ENCODE measurements at regions not wholly inside any gene's neighbourhood (a gene's known extent, or its start where the extent isn't known, plus 50 kb on each side); places are given as distances from the start of the nearest gene placed in this dataset.

DNA sequence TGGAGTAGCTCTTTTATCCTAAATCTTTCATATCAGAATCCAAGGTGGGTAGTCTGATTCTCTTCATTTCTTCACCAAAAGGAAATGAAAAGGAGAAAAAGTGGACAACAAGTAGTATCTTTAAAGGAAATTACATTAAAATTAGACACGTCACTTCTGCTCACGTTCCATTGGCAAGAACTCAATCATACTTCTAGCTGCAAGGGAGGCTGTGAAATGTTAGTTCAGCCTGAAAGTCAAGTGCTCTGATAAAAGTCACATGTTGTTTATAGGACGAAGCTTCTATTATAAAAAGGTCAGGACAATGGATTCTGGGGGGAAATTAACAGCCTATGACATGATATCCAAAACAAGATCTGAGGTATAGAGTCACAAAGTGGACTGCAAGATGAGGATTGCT, 164.6 kb upstream of the MCTP2 start:
- no peak overlapping the region for H2BK12ac ChIP-seq (ENCODE audit: low read depth, low read length)
- H2BK15ac ChIP-seq (ENCODE audit: low read length), result no peak overlapping the region
- H3K56ac ChIP-seq (replicated peaks; ENCODE audit: insufficient read length, low read depth, low read length), result no peak overlapping the region
- no peak overlapping the region for H3K9ac ChIP-seq (replicated peaks in 1 of 4; ENCODE audit: extremely low read depth in 1 of 4, low read depth in 3 of 4, low read length in 3 of 4)
- ChIA-PET POLR2A (ENCODE audit: partially characterized antibody) (no interaction called here), CTCF (ENCODE audit: partially characterized antibody) (interaction anchor here (0.6 to 1.4 kb wide), 4 partner anchors 35 to 430 kb away, joined by 3 to 4 read pairs (median 4); no protein-coding TSS in a partner anchor)
- no peak overlapping the region for H2BK5ac ChIP-seq (ENCODE audit: low read depth, low read length)
- 93% methylated on average over 3 of the region's 3 CpGs; no CpG with 5 or more reads in 1 of the 2 experiments for WGBS, 2 experiments (ENCODE audit: extremely low coverage in 1 of 2, insufficient coverage in 1 of 2, insufficient read length in 1 of 2, insufficient replicate concordance in 2 of 2, low coverage in 1 of 2, low lambda C conversion rate in 2 of 2, missing lambda C conversion rate in 1 of 2)
- no peaks in the 10 kb centered on the region for H3K79me1 ChIP-seq (ENCODE audit: low read depth, low read length)
- H4K8ac ChIP-seq (ENCODE audit: extremely low read depth, insufficient read depth, low read length), result no peak overlapping the region
- no peak overlapping the region for H4K5ac ChIP-seq (ENCODE audit: insufficient read length, low read depth, low read length)
- DNase-seq (ENCODE audit: low read depth in 1 of 2, low spot score in 2 of 2) (no peak), FAIRE-seq (no peak)
- no peak overlapping the region for H2AK5ac ChIP-seq (ENCODE audit: low read depth, low read length)
- no peak overlapping the region for H3K4me2 ChIP-seq (ENCODE audit: insufficient read depth in 1 of 2, low read depth in 2 of 2, low read length in 2 of 2)
- no peaks in the 10 kb centered on the region for H3K4me1 ChIP-seq (replicated peaks in 1 of 4; ENCODE audit: control insufficient read depth in 3 of 4, insufficient read depth in 4 of 4, low read length in 3 of 4)
- H4K91ac ChIP-seq (replicated peaks; ENCODE audit: insufficient read length, low read length), result no peak overlapping the region
- no peak overlapping the region for H2AFZ ChIP-seq (ENCODE audit: low read length)
- H3K14ac ChIP-seq (ENCODE audit: insufficient read length), result no peak overlapping the region
- no peak overlapping the region for H3K4ac ChIP-seq (replicated peaks; ENCODE audit: insufficient read length, low read depth, low read length)
- H3K79me2 ChIP-seq (ENCODE audit: control insufficient read depth in 1 of 2, insufficient read depth in 2 of 2, low read length in 2 of 2), result no peaks in the 10 kb centered on the region
- H3K27ac ChIP-seq (ENCODE audit: low read depth, low read length), result no peak overlapping the region
- H3K4me3 ChIP-seq (ENCODE audit: extremely low read depth in 1 of 4, insufficient read depth in 2 of 4, low read depth in 3 of 4, low read length in 4 of 4), result no peak overlapping the region
- no peaks in the 10 kb centered on the region for H3K9me3 ChIP-seq (ENCODE audit: insufficient read depth in 2 of 2, low read depth in 1 of 2, low read length in 1 of 2)
- no peaks in the 10 kb centered on the region for H4K20me1 ChIP-seq (replicated peaks in 1 of 2; ENCODE audit: control insufficient read depth in 1 of 2, insufficient read depth in 2 of 2, low read length in 2 of 2)
- H3K23me2 ChIP-seq (ENCODE audit: low read depth, low read length), result no peaks in the 10 kb centered on the region
- no peak overlapping the region for H2BK120ac ChIP-seq (replicated peaks; ENCODE audit: low read depth, low read length)
- no peak overlapping the region for H2BK20ac ChIP-seq (ENCODE audit: low read length)
- H3K23ac ChIP-seq (ENCODE audit: insufficient read length), result no peak overlapping the region
- no peaks in the 10 kb centered on the region for H3K36me3 ChIP-seq (ENCODE audit: control insufficient read depth in 2 of 4, insufficient read depth in 4 of 4, low read length in 3 of 4)
- H3K27me3 ChIP-seq (replicated peaks in 1 of 4; ENCODE audit: control insufficient read depth in 3 of 4, extremely low read depth in 1 of 4, insufficient read depth in 3 of 4, low read length in 3 of 4), result no peaks in the 10 kb centered on the region
- no peak overlapping the region for H3K18ac ChIP-seq (ENCODE audit: extremely low read depth, low read length)
- TF ChIP-seq KDM4A (IDR thresholded peaks at IDR 0.05; ENCODE audit: low read depth, low read length, severe bottlenecking) (no peak), TAF1 (IDR thresholded peaks at IDR 0.05; ENCODE audit: low read depth, low read length) (no peak), SP4 (IDR thresholded peaks at IDR 0.05; ENCODE audit: low read length) (no peak), SP1 (IDR thresholded peaks at IDR 0.05; ENCODE audit: low read depth, low read length) (no peak)

All from H1 (cell line).